PC-9 (cell line): ENCODE measurements at regions not wholly inside any gene's neighbourhood (a gene's known extent, or its start where the extent isn't known, plus 50 kb on each side); places are given as distances from the start of the nearest gene placed in this dataset.

ENCODE experiments used
- BruUV-seq: library from RNA; stranded (reverse); fragments of 400-500 nt; replicated peaks from 2 replicates; lab custom pipeline; 2021; lab: Mats Ljungman, UMichigan
- CTCF ChIA-PET: fragments of 300-600 bp; sonication (Branson Sonifier 250); formaldehyde crosslinking; loops from one replicate; lab custom pipeline; 2022; ENCODE audit warnings: antibody characterized with exemption; lab: Charles Lee
- POLR2A ChIA-PET: fragments of 300-600 bp; sonication (Branson Sonifier 250); formaldehyde crosslinking; loops from one replicate; lab custom pipeline; 2022; ENCODE audit warnings: antibody characterized with exemption; ENCODE audit not compliant: unreplicated experiment; lab: Charles Lee
- DNase-seq, 2 experiments: peaks; one replicate each; pipeline versions ENCODE4 v3.0.0 to v3.0.0-alpha.2; 2015 to 2022; ENCODE audit warnings: mixed read lengths in 1 of 2
- H2AFZ ChIP-seq: fragments of 200-600 bp; sonication (generic); 2 replicates; pipeline ENCODE4 v1.8.1; 2017; ENCODE audit warnings: antibody characterized with exemption
- H3F3A ChIP-seq: fragments of 200-600 bp; sonication (generic); 2 replicates; pipeline ENCODE4 v1.8.1; 2017; ENCODE audit warnings: antibody characterized with exemption, mild to moderate bottlenecking, low read depth; ENCODE audit not compliant: insufficient read depth
- H3K27ac ChIP-seq: fragments of 200-600 bp; sonication (generic); 2 replicates; pipeline ENCODE4 v1.6.1; 2016; ENCODE audit warnings: mixed run types
- H3K27me3 ChIP-seq: fragments of 200-600 bp; sonication (generic); 2 replicates; pipeline ENCODE4 v1.6.1; 2016; ENCODE audit warnings: low read depth, mixed run types; ENCODE audit not compliant: insufficient read depth
- H3K36me3 ChIP-seq: fragments of 200-600 bp; sonication (generic); 2 replicates; pipeline ENCODE4 v1.6.1; 2016; ENCODE audit warnings: low read depth, mixed run types
- H3K4me1 ChIP-seq: fragments of 200-600 bp; sonication (generic); replicated peaks from 2 replicates; pipeline ENCODE4 v1.6.1; 2016; ENCODE audit warnings: mixed run types; ENCODE audit not compliant: insufficient read depth
- H3K4me2 ChIP-seq: fragments of 200-600 bp; sonication (generic); 2 replicates; pipeline ENCODE4 v1.6.1; 2017; ENCODE audit warnings: mixed run types
- H3K4me3 ChIP-seq: fragments of 200-600 bp; sonication (generic); 2 replicates; pipeline ENCODE4 v1.6.1; 2016; ENCODE audit warnings: mixed run types
- H3K79me2 ChIP-seq: fragments of 200-600 bp; sonication (generic); 2 replicates; pipeline ENCODE4 v1.6.1; 2017; ENCODE audit warnings: low read depth, mixed run types
- H3K9me2 ChIP-seq: fragments of 200-600 bp; sonication (generic); 2 replicates; pipeline ENCODE4 v1.8.1; 2017; ENCODE audit warnings: mild to moderate bottlenecking; ENCODE audit not compliant: insufficient read depth
- H3K9me3 ChIP-seq: fragments of 200-600 bp; sonication (generic); 2 replicates; pipeline ENCODE4 v1.8.1; 2016; ENCODE audit warnings: low read depth; ENCODE audit not compliant: insufficient read depth
- H4K20me1 ChIP-seq: fragments of 200-600 bp; sonication (generic); 2 replicates; pipeline ENCODE4 v1.8.1; 2017; ENCODE audit not compliant: insufficient read depth
- EZH2 ChIP-seq: fragments of 200-600 bp; sonication (generic); IDR thresholded peaks from 2 replicates; pipeline ENCODE4 v1.8.0; 2017; ENCODE audit warnings: antibody characterized with exemption, low read depth
- intact Hi-C: fragments of 100-400 bp; cut with micrococcal nuclease; formaldehyde crosslinking; loops from one replicate; pipeline ENCODE4 v1.10.0; 2022; ENCODE audit not compliant: unreplicated experiment
- TF ChIP-seq, protein P1 (sequence below): fragments of 200-600 bp; sonication (generic); conservative IDR thresholded peaks from 2 replicates; pipeline ENCODE4 v1.6.1; 2017; ENCODE audit warnings: mixed run types, antibody characterized with exemption, mild to moderate bottlenecking, moderate library complexity

DNA sequence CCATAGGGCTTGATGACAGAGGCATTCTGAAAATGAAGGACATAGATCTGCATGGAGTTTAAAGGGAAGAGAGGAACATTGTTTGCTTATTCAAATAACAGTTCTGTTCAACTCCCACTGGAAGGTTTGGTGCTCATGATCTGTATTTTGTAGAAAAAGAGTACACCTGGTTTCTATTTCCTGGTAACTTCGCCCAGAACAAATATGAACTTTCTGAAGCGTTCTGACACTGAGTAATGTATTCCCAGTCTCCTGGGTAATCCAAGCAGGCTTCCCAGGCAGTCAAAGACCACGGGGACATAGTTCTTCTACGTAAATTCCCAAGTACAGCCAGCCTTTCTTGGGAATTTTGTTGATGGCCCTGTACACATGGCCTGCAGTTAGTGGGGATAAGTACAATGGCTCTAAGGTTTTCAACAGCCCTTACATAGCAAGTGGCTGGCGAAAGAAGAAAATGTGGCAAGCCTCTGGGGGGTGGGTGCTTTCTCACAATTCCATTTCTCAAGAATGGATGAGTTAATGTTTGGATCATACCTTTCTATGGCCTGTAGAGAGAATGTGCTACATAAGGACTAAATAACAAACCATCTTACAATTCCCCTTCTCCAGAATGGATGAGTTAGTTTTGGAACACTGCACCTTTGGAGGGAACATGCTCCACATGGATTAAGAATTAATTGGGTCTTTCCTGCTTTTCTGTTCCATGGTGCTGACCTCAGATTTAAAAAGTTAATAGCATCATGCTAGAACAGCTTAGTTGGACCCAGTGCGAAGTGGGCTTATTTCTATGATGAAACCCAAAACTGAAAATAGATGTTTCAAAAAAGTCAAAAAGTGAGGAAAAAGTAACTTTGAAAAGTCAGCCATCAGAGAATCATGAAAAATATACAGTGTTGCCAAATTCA, 52.7 kb downstream of the COL6A6 start:
- Histone ChIP-seq H3K36me3 (no peaks in the 10 kb centered on the region), H3K27ac (no peak overlapping the region), H3K9me3 (no peaks in the 10 kb centered on the region), H3F3A (no peaks in the 10 kb centered on the region), H3K79me2 (no peaks in the 10 kb centered on the region), H3K4me3 (no peak overlapping the region), H3K9me2 (no peaks in the 10 kb centered on the region; the same call in 1 of the 2 replicates), H3K27me3 (peaks cover 98% of the 10 kb centered on the region), H2AFZ (no peak overlapping the region), H4K20me1 (no peaks in the 10 kb centered on the region), H3K4me1 (no peaks in the 10 kb centered on the region), H3K4me2 (no peak overlapping the region)
- CTCF ChIA-PET = no interaction called here
- POLR2A ChIA-PET = no interaction called here
- DNase-seq = no peak
- BruUV-seq = no TSS peak
- intact Hi-C loops = no loop called here
- TF ChIP-seq, protein P1, sequence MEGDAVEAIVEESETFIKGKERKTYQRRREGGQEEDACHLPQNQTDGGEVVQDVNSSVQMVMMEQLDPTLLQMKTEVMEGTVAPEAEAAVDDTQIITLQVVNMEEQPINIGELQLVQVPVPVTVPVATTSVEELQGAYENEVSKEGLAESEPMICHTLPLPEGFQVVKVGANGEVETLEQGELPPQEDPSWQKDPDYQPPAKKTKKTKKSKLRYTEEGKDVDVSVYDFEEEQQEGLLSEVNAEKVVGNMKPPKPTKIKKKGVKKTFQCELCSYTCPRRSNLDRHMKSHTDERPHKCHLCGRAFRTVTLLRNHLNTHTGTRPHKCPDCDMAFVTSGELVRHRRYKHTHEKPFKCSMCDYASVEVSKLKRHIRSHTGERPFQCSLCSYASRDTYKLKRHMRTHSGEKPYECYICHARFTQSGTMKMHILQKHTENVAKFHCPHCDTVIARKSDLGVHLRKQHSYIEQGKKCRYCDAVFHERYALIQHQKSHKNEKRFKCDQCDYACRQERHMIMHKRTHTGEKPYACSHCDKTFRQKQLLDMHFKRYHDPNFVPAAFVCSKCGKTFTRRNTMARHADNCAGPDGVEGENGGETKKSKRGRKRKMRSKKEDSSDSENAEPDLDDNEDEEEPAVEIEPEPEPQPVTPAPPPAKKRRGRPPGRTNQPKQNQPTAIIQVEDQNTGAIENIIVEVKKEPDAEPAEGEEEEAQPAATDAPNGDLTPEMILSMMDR = no peak
- no peak for TF ChIP-seq EZH2

GRCh38 chr3:130572769-130573168, 55.8 kb downstream of the COL6A6 start:
- Histone ChIP-seq H3K27ac (no peak overlapping the region), H3K9me2 (no peaks in the 10 kb centered on the region), H3K4me1 (no peaks in the 10 kb centered on the region), H3K9me3 (no peaks in the 10 kb centered on the region), H2AFZ (no peak overlapping the region), H3K36me3 (no peaks in the 10 kb centered on the region), H3F3A (no peaks in the 10 kb centered on the region), H4K20me1 (no peaks in the 10 kb centered on the region), H3K4me3 (no peak overlapping the region), H3K27me3 (peaks cover 82% of the 10 kb centered on the region), H3K79me2 (no peaks in the 10 kb centered on the region), H3K4me2 (no peak overlapping the region)
- ChIA-PET POLR2A (no interaction called here), CTCF (interaction anchor here (0.7 kb wide), 1 partner anchor 880 kb away, joined by 14 read pairs; no protein-coding TSS in a partner anchor)
- no peak for TF ChIP-seq EZH2
- TF ChIP-seq, protein P1 = no peak
- no TSS peak for BruUV-seq
- intact Hi-C loops = no loop called here
- no peak for DNase-seq

GRCh38 chr3:130576375-130577266, 59.6 kb downstream of the COL6A6 start:
- H3K27me3 ChIP-seq = peaks cover 49% of the 10 kb centered on the region
- H3K9me3 ChIP-seq = no peaks in the 10 kb centered on the region
- no peak for TF ChIP-seq EZH2
- TF ChIP-seq, protein P1 = no peak
- H3F3A ChIP-seq = no peaks in the 10 kb centered on the region
- H3K4me1 ChIP-seq = no peaks in the 10 kb centered on the region
- BruUV-seq = no TSS peak
- H3K36me3 ChIP-seq = no peaks in the 10 kb centered on the region
- CTCF ChIA-PET = no interaction called here
- H4K20me1 ChIP-seq = no peaks in the 10 kb centered on the region
- no peak overlapping the region for H2AFZ ChIP-seq
- DNase-seq = no peak
- POLR2A ChIA-PET = no interaction called here
- no peaks in the 10 kb centered on the region for H3K9me2 ChIP-seq
- no peak overlapping the region for H3K4me2 ChIP-seq
- no peaks in the 10 kb centered on the region for H3K79me2 ChIP-seq
- no peak overlapping the region for H3K4me3 ChIP-seq
- H3K27ac ChIP-seq = no peak overlapping the region
- intact Hi-C loops = no loop called here
